SK-N-SH (cell line): ENCODE measurements at regions not wholly inside any gene's neighbourhood (a gene's known extent, or its start where the extent isn't known, plus 50 kb on each side); places are given as distances from the start of the nearest gene placed in this dataset.

Source experiments
- CHD2 ChIP-seq: fragments of 150-350 bp; IDR thresholded peaks from 2 replicates; pipeline ENCODE4 v1.6.1; 2018; ENCODE audit warnings: low read length; ENCODE audit not compliant: partially characterized antibody
- CTCF ChIP-seq: fragments of 200-600 bp; sonication (generic); IDR thresholded peaks from 2 replicates; pipeline ENCODE4 v1.6.1; 2017; ENCODE audit warnings: antibody characterized with exemption, mild to moderate bottlenecking, moderate library complexity
- ELF1 ChIP-seq: IDR thresholded peaks from 2 replicates; pipeline ENCODE4 v1.4.0; 2012
- GABPA ChIP-seq: IDR thresholded peaks from 2 replicates; pipeline ENCODE4 v1.4.0; 2012; ENCODE audit warnings: low read depth, mild to moderate bottlenecking
- MAX ChIP-seq: IDR thresholded peaks from 2 replicates; pipeline ENCODE4 v1.4.0; 2012; ENCODE audit warnings: low read depth
- POLR2AphosphoS5 ChIP-seq: IDR thresholded peaks from 2 replicates; pipeline ENCODE4 v1.6.1; 2012; ENCODE audit warnings: low read depth, low read length
- RAD21 ChIP-seq: IDR thresholded peaks from 2 replicates; pipeline ENCODE4 v1.6.1; 2012; ENCODE audit warnings: mild to moderate bottlenecking, low read length
- REST ChIP-seq: IDR thresholded peaks from 2 replicates; pipeline ENCODE4 v1.6.1; 2012; ENCODE audit warnings: mild to moderate bottlenecking, low read depth, low read length, moderate library complexity
- RXRA ChIP-seq: IDR thresholded peaks from 2 replicates; pipeline ENCODE4 v1.4.0; 2012; ENCODE audit warnings: low read depth, mild to moderate bottlenecking, borderline replicate concordance
- TAF1 ChIP-seq: IDR thresholded peaks from 2 replicates; pipeline ENCODE4 v1.6.1; 2012; ENCODE audit warnings: low read depth, mild to moderate bottlenecking, low read length, moderate library complexity, borderline replicate concordance
- ZBTB33 ChIP-seq: IDR thresholded peaks from 2 replicates; pipeline ENCODE4 v1.4.0; 2012; ENCODE audit warnings: low read depth, borderline replicate concordance

GRCh38 chr18:44508474-44508873 lies 172.2 kb upstream of the SETBP1 start:
- TF ChIP-seq CTCF, result no peak
- no peak for TF ChIP-seq RAD21
- TF ChIP-seq MAX, result no peak
- TF ChIP-seq ZBTB33, result no peak
- TF ChIP-seq POLR2AphosphoS5, result no peak
- TF ChIP-seq ELF1, result no peak
- TF ChIP-seq REST, result no peak
- TF ChIP-seq RXRA, result no peak
- TF ChIP-seq CHD2, result no peak
- no peak for TF ChIP-seq GABPA
- no peak for TF ChIP-seq TAF1
